IMR-90 (cell line): ENCODE measurements at regions not wholly inside any gene's neighbourhood (a gene's known extent, or its start where the extent isn't known, plus 50 kb on each side); places are given as distances from the start of the nearest gene placed in this dataset.

Source experiments
- ATAC-seq: fragments of 200-7000 bp; cut with Tn5 transposase; 2 replicates; pipeline ENCODE4 v1.9.1; 2020; ENCODE audit warnings: low read depth, mild to moderate bottlenecking, moderate library complexity
- BruUV-seq: library from RNA; stranded (reverse); fragments of 400-500 nt; replicated peaks from 2 replicates; lab custom pipeline; 2021; lab: Mats Ljungman, UMichigan
- CTCF ChIA-PET: fragments of 300-600 bp; formaldehyde crosslinking; extraction: SDS; loops from one replicate; lab custom pipeline; 2021; ENCODE audit warnings: antibody characterized with exemption; lab: Yijun Ruan, JAX
- POLR2A ChIA-PET: fragments of 300-600 bp; sonication (Branson Sonifier 250); formaldehyde crosslinking; loops from one replicate; lab custom pipeline; 2022; ENCODE audit warnings: antibody characterized with exemption; ENCODE audit not compliant: unreplicated experiment; lab: Charles Lee
- DNase-seq: peaks from one replicate; pipeline ENCODE4 v3.0.0; 2013
- H2AFZ ChIP-seq: replicated peaks from 2 replicates; pipeline ENCODE3; 2013; ENCODE audit warnings: low read length, mild to moderate bottlenecking; ENCODE audit not compliant: poor library complexity
- H2AK5ac ChIP-seq: 2 replicates; pipeline ENCODE4 v1.6.1; 2013; ENCODE audit warnings: low read depth, low read length, inconsistent platforms
- H2AK9ac ChIP-seq: replicated peaks from 2 replicates; pipeline ENCODE3; 2013; ENCODE audit warnings: mild to moderate bottlenecking, low read depth, low read length, moderate library complexity; ENCODE audit not compliant: poor library complexity
- H2BK120ac ChIP-seq: 2 replicates; pipeline ENCODE4 v1.6.1; 2013; ENCODE audit warnings: low read depth, low read length, inconsistent platforms
- H2BK15ac ChIP-seq: 3 replicates; pipeline ENCODE4 v1.6.1; 2013; ENCODE audit warnings: low read depth, low read length, inconsistent platforms
- H2BK20ac ChIP-seq: 2 replicates; pipeline ENCODE4 v1.6.1; 2013; ENCODE audit warnings: low read depth, mild to moderate bottlenecking, inconsistent platforms, low read length, moderate library complexity
- H2BK5ac ChIP-seq: 2 replicates; pipeline ENCODE4 v1.6.1; 2013; ENCODE audit warnings: mild to moderate bottlenecking, low read depth, low read length, inconsistent platforms; ENCODE audit not compliant: poor library complexity, severe bottlenecking
- H3K14ac ChIP-seq: replicated peaks from 2 replicates; pipeline ENCODE4 v1.6.1; 2013; ENCODE audit warnings: low read depth, low read length, inconsistent platforms
- H3K18ac ChIP-seq: 2 replicates; pipeline ENCODE4 v1.6.1; 2013; ENCODE audit warnings: low read depth, low read length, control low read depth
- H3K23ac ChIP-seq: 2 replicates; pipeline ENCODE4 v1.6.1; 2013; ENCODE audit warnings: low read depth, low read length, inconsistent platforms
- H3K27ac ChIP-seq: 2 replicates; pipeline ENCODE4 v1.5.1; 2013; ENCODE audit warnings: mild to moderate bottlenecking, control low read depth, low read length; ENCODE audit not compliant: insufficient read depth
- H3K27me3 ChIP-seq: 2 replicates; pipeline ENCODE4 v1.6.1; 2013; ENCODE audit warnings: low read length; ENCODE audit not compliant: control insufficient read depth, insufficient read depth
- H3K36me3 ChIP-seq: 2 replicates; pipeline ENCODE4 v1.6.1; 2013; ENCODE audit warnings: low read length, mixed read lengths; ENCODE audit not compliant: control insufficient read depth, insufficient read depth
- H3K4ac ChIP-seq: 2 replicates; pipeline ENCODE4 v1.6.1; 2013; ENCODE audit warnings: low read depth, low read length, inconsistent platforms
- H3K4me1 ChIP-seq: 2 replicates; pipeline ENCODE4 v1.6.1; 2013; ENCODE audit warnings: low read length, mixed read lengths; ENCODE audit not compliant: control insufficient read depth, insufficient read depth
- H3K4me2 ChIP-seq: 2 replicates; pipeline ENCODE4 v1.6.1; 2013; ENCODE audit warnings: low read depth, mild to moderate bottlenecking, control low read depth, low read length, moderate library complexity
- H3K4me3 ChIP-seq: 2 replicates; pipeline ENCODE4 v1.5.1; 2013; ENCODE audit warnings: low read depth, mild to moderate bottlenecking, control low read depth, low read length, moderate library complexity; ENCODE audit not compliant: insufficient read depth
- H3K56ac ChIP-seq: 2 replicates; pipeline ENCODE4 v1.6.1; 2013; ENCODE audit warnings: low read length, inconsistent platforms; ENCODE audit not compliant: insufficient read depth; ENCODE audit errors: extremely low read depth
- H3K79me1 ChIP-seq, 2 experiments: 2 replicates each; pipeline ENCODE4 v1.6.1; 2013; ENCODE audit warnings: low read length in 2 of 2, inconsistent platforms in 1 of 2, low read depth in 1 of 2
- H3K9ac ChIP-seq: 2 replicates; pipeline ENCODE4 v1.6.1; 2013; ENCODE audit warnings: low read depth, low read length, control low read depth
- H3K9me1 ChIP-seq: 2 replicates; pipeline ENCODE4 v1.6.1; 2013; ENCODE audit warnings: low read length, inconsistent platforms; ENCODE audit not compliant: insufficient read depth
- H3K9me3 ChIP-seq: 2 replicates; pipeline ENCODE4 v1.6.1; 2013; ENCODE audit warnings: low read length; ENCODE audit not compliant: control insufficient read depth, insufficient read depth
- H4K20me1 ChIP-seq: 2 replicates; pipeline ENCODE4 v1.6.1; 2013; ENCODE audit warnings: low read length, inconsistent platforms; ENCODE audit not compliant: insufficient read depth
- H4K5ac ChIP-seq: 2 replicates; pipeline ENCODE4 v1.6.1; 2013; ENCODE audit warnings: mild to moderate bottlenecking, low read depth, low read length, control low read depth
- H4K8ac ChIP-seq, 2 experiments: 2 replicates each; pipeline ENCODE4 v1.6.1; 2013; ENCODE audit warnings: low read depth in 2 of 2, low read length in 2 of 2, control low read depth in 1 of 2, inconsistent platforms in 1 of 2
- H4K91ac ChIP-seq: 2 replicates; pipeline ENCODE4 v1.6.1; 2013; ENCODE audit warnings: low read depth, low read length, inconsistent platforms; ENCODE audit not compliant: insufficient read depth
- CHD1 ChIP-seq: IDR thresholded peaks from 2 replicates; pipeline ENCODE4 v1.6.1; 2012; ENCODE audit warnings: low read depth, low read length, improper control_type of control experiment
- MAFK ChIP-seq: IDR thresholded peaks from 2 replicates; pipeline ENCODE4 v1.6.1; 2012; ENCODE audit warnings: low read depth, low read length, improper control_type of control experiment
- MAZ ChIP-seq: IDR thresholded peaks from 2 replicates; pipeline ENCODE4 v1.6.1; 2012; ENCODE audit warnings: low read depth, mild to moderate bottlenecking, low read length, improper control_type of control experiment, moderate library complexity, borderline replicate concordance
- MXI1 ChIP-seq: IDR thresholded peaks from 2 replicates; pipeline ENCODE4 v1.6.1; 2012; ENCODE audit warnings: low read depth, mild to moderate bottlenecking, low read length, moderate library complexity, borderline replicate concordance
- POLR2A ChIP-seq: IDR thresholded peaks from 2 replicates; pipeline ENCODE4 v1.6.1; 2012; ENCODE audit warnings: mild to moderate bottlenecking, low read depth, low read length
- RAD21 ChIP-seq: IDR thresholded peaks from 2 replicates; pipeline ENCODE4 v1.6.1; 2012; ENCODE audit warnings: low read length, improper control_type of control experiment
- RCOR1 ChIP-seq: IDR thresholded peaks from 2 replicates; pipeline ENCODE4 v1.6.1; 2012; ENCODE audit warnings: mild to moderate bottlenecking, low read length, improper control_type of control experiment; ENCODE audit not compliant: insufficient replicate concordance
- RFX5 ChIP-seq: IDR thresholded peaks from 2 replicates; pipeline ENCODE4 v1.8.0; 2012; ENCODE audit warnings: low read depth, mild to moderate bottlenecking, low read length, moderate library complexity
- SMC3 ChIP-seq: fragments of 150-350 bp; IDR thresholded peaks from 2 replicates; pipeline ENCODE4 v1.6.1; 2016; ENCODE audit warnings: low read depth, mild to moderate bottlenecking, antibody characterized with exemption, low read length, moderate library complexity
- WGBS, 2 experiments: methylation state at CpG; one replicate each; pipeline versions ENCODE4 v1.1.5 to v1.1.7; 2013; ENCODE audit warnings: missing lambda C conversion rate in 2 of 2; ENCODE audit not compliant: insufficient read length in 1 of 2; ENCODE audit errors: extremely low coverage in 2 of 2; 5-methylcytosine and 5-hydroxymethylcytosine counted together
- dilution Hi-C: fragments of 300-500 bp; cut with HindIII; formaldehyde crosslinking; loops from one replicate; pipeline ENCODE4 v1.14.3; 2018; ENCODE audit warnings: low sequenced_read_pairs; ENCODE audit not compliant: unreplicated experiment
- in situ Hi-C: fragments of 300-500 bp; cut with MboI; formaldehyde crosslinking; loops from 3 replicates; pipeline ENCODE4 v1.14.3; 2019; ENCODE audit warnings: low sequenced_read_pairs, inconsistent platforms, mixed read lengths
- intact Hi-C: fragments of 100-400 bp; cut with micrococcal nuclease; formaldehyde crosslinking; loops from 2 replicates; pipeline ENCODE4 v1.10.0; 2022
- TF ChIP-seq, protein P1 (sequence below): fragments of 150-350 bp; IDR thresholded peaks from 2 replicates; pipeline ENCODE4 v1.6.1; 2016; ENCODE audit warnings: low read depth, mild to moderate bottlenecking, low read length, moderate library complexity, borderline replicate concordance
- TF ChIP-seq, protein P2 (sequence below): conservative IDR thresholded peaks from 2 replicates; pipeline ENCODE4 v1.5.1; 2012; ENCODE audit warnings: mild to moderate bottlenecking, low read depth, low read length, improper control_type of control experiment

DNA sequence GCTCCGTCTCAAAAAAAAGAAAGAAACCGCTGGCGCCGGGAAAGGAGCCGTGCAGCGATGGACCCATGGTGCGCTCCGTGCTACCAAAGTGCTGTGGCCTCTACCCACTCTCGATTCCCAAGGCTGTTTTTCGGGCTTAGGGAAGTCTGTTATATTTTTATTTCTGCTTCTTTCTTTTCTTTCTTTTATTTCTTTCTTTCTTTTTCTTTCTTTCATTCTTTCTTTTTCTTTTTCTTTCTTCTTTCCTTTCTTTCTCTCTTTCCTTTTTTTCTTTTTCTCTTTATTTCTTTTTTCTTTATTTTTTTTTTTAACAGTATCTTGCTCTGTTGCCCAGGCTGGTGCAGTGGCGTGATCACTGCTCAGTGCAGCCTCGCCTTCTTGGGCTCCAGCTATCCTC is 87.5 kb downstream of the ANXA2R start:
- H3K4me1 ChIP-seq, result peaks cover 4% of the 10 kb centered on the region
- H3K4ac ChIP-seq, result 0 out of 2 replicates have a peak overlapping the region, but pooled peaks have one; percentile 88
- 18% methylated on average over 4 of the region's 12 CpGs; no CpG with 5 or more reads in 1 of the 2 experiments for WGBS, 2 experiments
- no peak overlapping the region; the same call in 1 of the 2 replicates for H2AK5ac ChIP-seq
- BruUV-seq, result no TSS peak
- peak overlapping the region; percentile 57 for H3K9ac ChIP-seq
- intact Hi-C loops (loop anchor here (5.0 kb wide), 2 partner anchors 170 to 560 kb away; partner anchors contain the start of gene ZNF131), dilution Hi-C loops (no loop called here), in situ Hi-C loops (loop anchor here (5.0 kb wide), 1 partner anchor 40 kb away; no protein-coding TSS in a partner anchor)
- H4K91ac ChIP-seq, result no peak overlapping the region
- no peak overlapping the region for H4K5ac ChIP-seq
- no peak overlapping the region for H2AFZ ChIP-seq
- H4K8ac ChIP-seq, result peak overlapping the region in 1 of 2 experiments; percentile 44; a peak in 1 of 4 replicates
- H3K27ac ChIP-seq, result peak overlapping the region; percentile 90
- H3K27me3 ChIP-seq, result no peaks in the 10 kb centered on the region
- H3K56ac ChIP-seq, result no peak overlapping the region
- H3K36me3 ChIP-seq, result peaks cover 2% of the 10 kb centered on the region; the same call in 1 of the 2 replicates
- TF ChIP-seq RAD21 (no peak), MXI1 (no peak), SMC3 (no peak), MAFK (no peak), RCOR1 (no peak), RFX5 (no peak), POLR2A (no peak), MAZ (no peak), CHD1 (no peak)
- TF ChIP-seq, protein P1, sequence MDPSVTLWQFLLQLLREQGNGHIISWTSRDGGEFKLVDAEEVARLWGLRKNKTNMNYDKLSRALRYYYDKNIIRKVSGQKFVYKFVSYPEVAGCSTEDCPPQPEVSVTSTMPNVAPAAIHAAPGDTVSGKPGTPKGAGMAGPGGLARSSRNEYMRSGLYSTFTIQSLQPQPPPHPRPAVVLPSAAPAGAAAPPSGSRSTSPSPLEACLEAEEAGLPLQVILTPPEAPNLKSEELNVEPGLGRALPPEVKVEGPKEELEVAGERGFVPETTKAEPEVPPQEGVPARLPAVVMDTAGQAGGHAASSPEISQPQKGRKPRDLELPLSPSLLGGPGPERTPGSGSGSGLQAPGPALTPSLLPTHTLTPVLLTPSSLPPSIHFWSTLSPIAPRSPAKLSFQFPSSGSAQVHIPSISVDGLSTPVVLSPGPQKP, result no peak
- TF ChIP-seq, protein P2, sequence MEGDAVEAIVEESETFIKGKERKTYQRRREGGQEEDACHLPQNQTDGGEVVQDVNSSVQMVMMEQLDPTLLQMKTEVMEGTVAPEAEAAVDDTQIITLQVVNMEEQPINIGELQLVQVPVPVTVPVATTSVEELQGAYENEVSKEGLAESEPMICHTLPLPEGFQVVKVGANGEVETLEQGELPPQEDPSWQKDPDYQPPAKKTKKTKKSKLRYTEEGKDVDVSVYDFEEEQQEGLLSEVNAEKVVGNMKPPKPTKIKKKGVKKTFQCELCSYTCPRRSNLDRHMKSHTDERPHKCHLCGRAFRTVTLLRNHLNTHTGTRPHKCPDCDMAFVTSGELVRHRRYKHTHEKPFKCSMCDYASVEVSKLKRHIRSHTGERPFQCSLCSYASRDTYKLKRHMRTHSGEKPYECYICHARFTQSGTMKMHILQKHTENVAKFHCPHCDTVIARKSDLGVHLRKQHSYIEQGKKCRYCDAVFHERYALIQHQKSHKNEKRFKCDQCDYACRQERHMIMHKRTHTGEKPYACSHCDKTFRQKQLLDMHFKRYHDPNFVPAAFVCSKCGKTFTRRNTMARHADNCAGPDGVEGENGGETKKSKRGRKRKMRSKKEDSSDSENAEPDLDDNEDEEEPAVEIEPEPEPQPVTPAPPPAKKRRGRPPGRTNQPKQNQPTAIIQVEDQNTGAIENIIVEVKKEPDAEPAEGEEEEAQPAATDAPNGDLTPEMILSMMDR, result no peak
- H3K79me1 ChIP-seq, result peaks cover 23 to 31% of the 10 kb centered on the region in 2 experiments
- POLR2A ChIA-PET, result interaction anchor here (0.6 kb wide), 1 partner anchor 390 kb away, joined by 3 read pairs; no protein-coding TSS in a partner anchor
- peak overlapping the region; percentile 46 for H3K4me2 ChIP-seq
- no peak overlapping the region for H2BK15ac ChIP-seq
- DNase-seq (no peak), ATAC-seq (no peak)
- peak overlapping the region; percentile 44 for H2AK9ac ChIP-seq
- H2BK120ac ChIP-seq, result no peak overlapping the region
- no peaks in the 10 kb centered on the region for H4K20me1 ChIP-seq
- CTCF ChIA-PET, result no interaction called here
- peak overlapping the region; percentile 45 for H3K4me3 ChIP-seq
- H3K9me3 ChIP-seq, result peaks cover 29% of the 10 kb centered on the region
- H3K18ac ChIP-seq, result no peak overlapping the region; the same call in 1 of the 2 replicates
- no peaks in the 10 kb centered on the region for H3K9me1 ChIP-seq
- H3K23ac ChIP-seq, result peak overlapping the region; percentile 96; the same call in 1 of the 2 replicates
- H3K14ac ChIP-seq, result peak overlapping the region; percentile 37; the same call in 1 of the 2 replicates
- H2BK5ac ChIP-seq, result no peak overlapping the region
- H2BK20ac ChIP-seq, result no peak overlapping the region
